HCT116 (cell line): ENCODE measurements at regions not wholly inside any gene's neighbourhood (a gene's known extent, or its start where the extent isn't known, plus 50 kb on each side); places are given as distances from the start of the nearest gene placed in this dataset.

ENCODE experiments used
- ATAC-seq: fragments of 200-7000 bp; cut with Tn5 transposase; 2 replicates; pipeline ENCODE4 v1.9.1; 2020; ENCODE audit warnings: mild to moderate bottlenecking, moderate library complexity
- BruUV-seq: library from RNA; stranded (reverse); fragments of 400-500 nt; replicated peaks from 2 replicates; lab custom pipeline; 2021; lab: Mats Ljungman, UMichigan
- CTCF ChIA-PET: fragments of 300-600 bp; sonication (Branson Sonifier 250); formaldehyde crosslinking; loops from one replicate; lab custom pipeline; 2021; ENCODE audit warnings: antibody characterized with exemption; lab: Charles Lee
- POLR2A ChIA-PET: fragments of 300-600, 350-600 bp; sonication (Branson Sonifier 250); formaldehyde crosslinking; loops from one replicate; lab custom pipeline; 2021; ENCODE audit warnings: antibody characterized with exemption; lab: Charles Lee
- RAD21 ChIA-PET, 2 experiments: fragments of 300-600 bp; sonication (Branson Sonifier 250); formaldehyde crosslinking; loops; one replicate each; lab custom pipeline; 2023; ENCODE audit warnings: low total read pairs in 2 of 2; ENCODE audit not compliant: uncharacterized antibody in 2 of 2, unreplicated experiment in 2 of 2, low non-redundant PET in 1 of 2; lab: Charles Lee
- DNase-seq: peaks from one replicate; pipeline ENCODE4 v3.0.0-alpha.2; 2010; ENCODE audit warnings: low read depth, low spot score
- H2AFZ ChIP-seq: fragments of 200-600 bp; shearing (Covaris generic), sonication (generic); 2 replicates; pipeline ENCODE4 v1.6.1; 2017; ENCODE audit warnings: low read depth, mixed run types, mixed read lengths, antibody characterized with exemption, low read length; ENCODE audit not compliant: poor library complexity, severe bottlenecking
- H3K27ac ChIP-seq: 2 replicates; pipeline ENCODE4 v1.5.1; 2012; ENCODE audit warnings: low read depth, low read length
- H3K27me3 ChIP-seq: fragments of 200-600 bp; sonication (generic); 2 replicates; pipeline ENCODE4 v1.6.1; 2016; ENCODE audit warnings: mixed run types, low read length, mixed read lengths; ENCODE audit not compliant: insufficient read depth
- H3K36me3 ChIP-seq, 2 experiments: fragments of 200-500 bp in 1 of 2; fragments of 200-600 bp in 1 of 2; sonication (Bioruptor generic) in 1 of 2; sonication (generic) in 1 of 2; 2 replicates each; pipeline versions ENCODE4 v1.5.1 to v1.6.1; 2014 to 2016; ENCODE audit warnings: low read length in 2 of 2, inconsistent platforms in 1 of 2, mixed read lengths in 1 of 2, mixed run types in 1 of 2; ENCODE audit not compliant: insufficient read depth in 2 of 2, control insufficient read depth in 1 of 2
- H3K4me1 ChIP-seq, 2 experiments: fragments of 200-600 bp in 1 of 2; sonication (generic) in 1 of 2; 2 replicates each; pipeline versions ENCODE4 v1.5.1 to v1.6.1; 2012 to 2017; ENCODE audit warnings: low read length in 2 of 2, inconsistent platforms in 1 of 2, mild to moderate bottlenecking in 1 of 2, mixed read lengths in 1 of 2, mixed run types in 1 of 2, moderate library complexity in 1 of 2; ENCODE audit not compliant: insufficient read depth in 2 of 2, control insufficient read depth in 1 of 2
- H3K4me2 ChIP-seq: fragments of 200-600 bp; sonication (generic); 2 replicates; pipeline ENCODE4 v1.6.1; 2017; ENCODE audit warnings: mixed run types, low read length, mixed read lengths
- H3K4me3 ChIP-seq, 2 experiments: fragments of 200-600 bp in 1 of 2; sonication (generic) in 1 of 2; replicated peaks in 1 of 2; 2 replicates each; pipeline ENCODE4 v1.5.1; 2011 to 2016; ENCODE audit warnings: low read length in 2 of 2, control low read depth in 1 of 2, low read depth in 1 of 2, mild to moderate bottlenecking in 1 of 2, mixed read lengths in 1 of 2, mixed run types in 1 of 2
- H3K79me2 ChIP-seq: fragments of 200-600 bp; sonication (generic); 2 replicates; pipeline ENCODE4 v1.6.1; 2017; ENCODE audit warnings: mild to moderate bottlenecking, mixed run types, low read length, moderate library complexity, mixed read lengths; ENCODE audit not compliant: insufficient read depth
- H3K9ac ChIP-seq: fragments of 200-600 bp; sonication (generic); 2 replicates; pipeline ENCODE4 v1.6.1; 2016; ENCODE audit warnings: low read length, mixed read lengths
- H3K9me2 ChIP-seq: fragments of 200-600 bp; sonication (generic), shearing (Covaris generic); 2 replicates; pipeline ENCODE4 v1.6.1; 2017; ENCODE audit warnings: mixed run types, mild to moderate bottlenecking, moderate library complexity; ENCODE audit not compliant: insufficient read depth
- H3K9me3 ChIP-seq, 2 experiments: fragments of 200-500 bp in 1 of 2; fragments of 200-600 bp in 1 of 2; sonication (Bioruptor generic) in 1 of 2; sonication (generic) in 1 of 2; 2 replicates each; pipeline ENCODE4 v1.6.1; 2014 to 2017; ENCODE audit warnings: low read length in 2 of 2, mixed read lengths in 2 of 2, inconsistent platforms in 1 of 2, low read depth in 1 of 2, mild to moderate bottlenecking in 1 of 2, mixed run types in 1 of 2, moderate library complexity in 1 of 2; ENCODE audit not compliant: control insufficient read depth in 1 of 2, insufficient read depth in 1 of 2
- H4K20me1 ChIP-seq: fragments of 200-600 bp; sonication (generic), shearing (Covaris generic); 2 replicates; pipeline ENCODE4 v1.6.1; 2017; ENCODE audit warnings: mixed run types, mild to moderate bottlenecking, moderate library complexity; ENCODE audit not compliant: insufficient read depth
- CBX3 ChIP-seq: IDR thresholded peaks from 2 replicates; pipeline ENCODE4 v1.6.1; 2012; ENCODE audit warnings: low read depth
- CEBPB ChIP-seq: IDR thresholded peaks from 2 replicates; pipeline ENCODE4 v1.6.1; 2012; ENCODE audit warnings: low read depth
- EGR1 ChIP-seq: IDR thresholded peaks from 2 replicates; pipeline ENCODE4 v1.6.1; 2012; ENCODE audit warnings: low read depth
- ELF1 ChIP-seq: IDR thresholded peaks from 2 replicates; pipeline ENCODE4 v1.6.1; 2012; ENCODE audit warnings: low read depth, borderline replicate concordance
- EZH2 ChIP-seq: fragments of 200-600 bp; sonication (generic); IDR thresholded peaks from 2 replicates; pipeline ENCODE4 v1.6.1; 2017; ENCODE audit warnings: antibody characterized with exemption, mixed run types
- EZH2phosphoT487 ChIP-seq: fragments of 200-600 bp; IDR thresholded peaks from 2 replicates; pipeline ENCODE4 v1.6.1; 2018; ENCODE audit warnings: antibody characterized with exemption, borderline replicate concordance
- FOSL1 ChIP-seq: IDR thresholded peaks from 2 replicates; pipeline ENCODE4 v1.6.1; 2012; ENCODE audit warnings: low read depth
- POLR2A ChIP-seq: IDR thresholded peaks from 2 replicates; pipeline ENCODE4 v1.7.0; 2011; ENCODE audit warnings: borderline replicate concordance; ENCODE audit not compliant: insufficient read depth, insufficient read length; ENCODE audit errors: extremely low read depth
- POLR2AphosphoS5 ChIP-seq: IDR thresholded peaks from 2 replicates; pipeline ENCODE4 v1.6.1; 2011; ENCODE audit warnings: mild to moderate bottlenecking, low read depth, low read length, moderate library complexity
- RAD21 ChIP-seq: IDR thresholded peaks from 2 replicates; pipeline ENCODE4 v1.6.1; 2012; ENCODE audit warnings: low read depth, mild to moderate bottlenecking
- SIN3A ChIP-seq: IDR thresholded peaks from 2 replicates; pipeline ENCODE4 v1.6.1; 2012; ENCODE audit warnings: low read depth
- SP1 ChIP-seq: IDR thresholded peaks from 2 replicates; pipeline ENCODE4 v1.6.1; 2012; ENCODE audit warnings: low read depth
- TCF7L2 ChIP-seq: IDR thresholded peaks from 2 replicates; pipeline ENCODE4 v1.7.0; 2011; ENCODE audit warnings: borderline replicate concordance, inconsistent platforms; ENCODE audit not compliant: insufficient read depth, insufficient read length; ENCODE audit errors: extremely low read depth
- YY1 ChIP-seq: IDR thresholded peaks from 2 replicates; pipeline ENCODE4 v1.6.1; 2011; ENCODE audit warnings: low read length, low read depth, moderate library complexity, mild to moderate bottlenecking; ENCODE audit not compliant: insufficient replicate concordance; ENCODE audit errors: extremely low read depth
- ZNF274 ChIP-seq: fragments of 200-500 bp; sonication (Bioruptor generic); IDR thresholded peaks from 2 replicates; pipeline ENCODE4 v1.6.1; 2014; ENCODE audit warnings: mild to moderate bottlenecking, low read depth, low read length, inconsistent platforms
- intact Hi-C: fragments of 100-400 bp; cut with micrococcal nuclease; formaldehyde crosslinking; loops from 2 replicates; pipeline ENCODE4 v1.10.0; 2022
- TF ChIP-seq, protein P1 (sequence below): IDR thresholded peaks from 2 replicates; pipeline ENCODE4 v1.6.1; 2012; ENCODE audit warnings: low read depth
- TF ChIP-seq, protein P2 (sequence below): IDR thresholded peaks from 2 replicates; pipeline ENCODE4 v1.6.1; 2012
- TF ChIP-seq, protein P3 (sequence below): IDR thresholded peaks from 2 replicates; pipeline ENCODE4 v1.6.1; 2011; ENCODE audit warnings: mild to moderate bottlenecking, low read length, moderate library complexity; ENCODE audit not compliant: insufficient replicate concordance; ENCODE audit errors: extremely low read depth
- TF ChIP-seq, protein P4 (sequence below): IDR thresholded peaks from 2 replicates; pipeline ENCODE4 v1.6.1; 2012

DNA sequence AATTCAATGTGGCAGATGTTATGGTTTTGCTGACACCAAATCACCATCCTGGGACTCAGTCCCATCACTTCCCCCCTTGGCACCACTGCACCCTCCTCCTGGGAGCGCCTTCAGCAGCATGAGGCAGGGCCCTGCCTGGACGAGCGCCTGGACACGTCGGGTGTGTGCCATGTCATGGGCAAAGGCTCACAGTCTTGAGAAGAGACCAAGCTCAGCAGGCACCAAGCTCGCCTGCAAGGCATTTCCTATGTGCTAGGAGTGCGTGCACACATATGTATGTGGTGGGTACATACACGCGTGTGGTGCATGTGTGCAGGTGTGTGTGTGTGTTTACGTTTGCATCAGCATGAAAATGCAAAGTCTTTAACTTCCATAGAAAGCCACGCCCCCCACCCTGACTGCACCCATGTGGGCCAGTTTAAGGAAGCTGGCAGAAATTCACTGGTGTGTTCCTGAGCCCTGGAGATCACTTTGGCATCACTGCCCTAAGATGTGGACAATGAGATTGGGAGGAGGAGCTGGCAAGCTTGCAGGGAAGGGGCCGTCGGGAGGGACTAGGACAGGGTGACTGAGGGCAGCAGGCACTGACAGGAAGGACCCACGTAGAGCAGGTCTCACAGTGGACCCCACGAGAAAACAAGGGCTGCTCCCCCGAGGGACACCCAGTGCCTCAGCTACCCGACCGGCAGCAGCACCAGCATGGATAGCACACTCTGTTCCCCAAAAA is 169.9 kb upstream of the PPP2R2D start:
- DNase-seq: no peak
- no peak overlapping the region for H3K27ac ChIP-seq
- no peaks in the 10 kb centered on the region for H4K20me1 ChIP-seq
- POLR2A ChIA-PET: no interaction called here
- H3K9me2 ChIP-seq: no peaks in the 10 kb centered on the region
- H3K4me1 ChIP-seq: no peaks in the 10 kb centered on the region
- no peak overlapping the region for H3K4me2 ChIP-seq
- TF ChIP-seq EZH2 (no peak), RAD21 (no peak), EGR1 (no peak), POLR2AphosphoS5 (no peak), POLR2A (no peak), SIN3A (no peak), YY1 (no peak), ZNF274 (no peak), CBX3 (no peak), FOSL1 (no peak), SP1 (no peak), EZH2phosphoT487 (no peak), ELF1 (no peak), CEBPB (no peak), TCF7L2 (no peak)
- TF ChIP-seq, protein P1, sequence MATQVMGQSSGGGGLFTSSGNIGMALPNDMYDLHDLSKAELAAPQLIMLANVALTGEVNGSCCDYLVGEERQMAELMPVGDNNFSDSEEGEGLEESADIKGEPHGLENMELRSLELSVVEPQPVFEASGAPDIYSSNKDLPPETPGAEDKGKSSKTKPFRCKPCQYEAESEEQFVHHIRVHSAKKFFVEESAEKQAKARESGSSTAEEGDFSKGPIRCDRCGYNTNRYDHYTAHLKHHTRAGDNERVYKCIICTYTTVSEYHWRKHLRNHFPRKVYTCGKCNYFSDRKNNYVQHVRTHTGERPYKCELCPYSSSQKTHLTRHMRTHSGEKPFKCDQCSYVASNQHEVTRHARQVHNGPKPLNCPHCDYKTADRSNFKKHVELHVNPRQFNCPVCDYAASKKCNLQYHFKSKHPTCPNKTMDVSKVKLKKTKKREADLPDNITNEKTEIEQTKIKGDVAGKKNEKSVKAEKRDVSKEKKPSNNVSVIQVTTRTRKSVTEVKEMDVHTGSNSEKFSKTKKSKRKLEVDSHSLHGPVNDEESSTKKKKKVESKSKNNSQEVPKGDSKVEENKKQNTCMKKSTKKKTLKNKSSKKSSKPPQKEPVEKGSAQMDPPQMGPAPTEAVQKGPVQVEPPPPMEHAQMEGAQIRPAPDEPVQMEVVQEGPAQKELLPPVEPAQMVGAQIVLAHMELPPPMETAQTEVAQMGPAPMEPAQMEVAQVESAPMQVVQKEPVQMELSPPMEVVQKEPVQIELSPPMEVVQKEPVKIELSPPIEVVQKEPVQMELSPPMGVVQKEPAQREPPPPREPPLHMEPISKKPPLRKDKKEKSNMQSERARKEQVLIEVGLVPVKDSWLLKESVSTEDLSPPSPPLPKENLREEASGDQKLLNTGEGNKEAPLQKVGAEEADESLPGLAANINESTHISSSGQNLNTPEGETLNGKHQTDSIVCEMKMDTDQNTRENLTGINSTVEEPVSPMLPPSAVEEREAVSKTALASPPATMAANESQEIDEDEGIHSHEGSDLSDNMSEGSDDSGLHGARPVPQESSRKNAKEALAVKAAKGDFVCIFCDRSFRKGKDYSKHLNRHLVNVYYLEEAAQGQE: no peak
- TF ChIP-seq, protein P2, sequence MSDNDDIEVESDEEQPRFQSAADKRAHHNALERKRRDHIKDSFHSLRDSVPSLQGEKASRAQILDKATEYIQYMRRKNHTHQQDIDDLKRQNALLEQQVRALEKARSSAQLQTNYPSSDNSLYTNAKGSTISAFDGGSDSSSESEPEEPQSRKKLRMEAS: no peak
- TF ChIP-seq, protein P3, sequence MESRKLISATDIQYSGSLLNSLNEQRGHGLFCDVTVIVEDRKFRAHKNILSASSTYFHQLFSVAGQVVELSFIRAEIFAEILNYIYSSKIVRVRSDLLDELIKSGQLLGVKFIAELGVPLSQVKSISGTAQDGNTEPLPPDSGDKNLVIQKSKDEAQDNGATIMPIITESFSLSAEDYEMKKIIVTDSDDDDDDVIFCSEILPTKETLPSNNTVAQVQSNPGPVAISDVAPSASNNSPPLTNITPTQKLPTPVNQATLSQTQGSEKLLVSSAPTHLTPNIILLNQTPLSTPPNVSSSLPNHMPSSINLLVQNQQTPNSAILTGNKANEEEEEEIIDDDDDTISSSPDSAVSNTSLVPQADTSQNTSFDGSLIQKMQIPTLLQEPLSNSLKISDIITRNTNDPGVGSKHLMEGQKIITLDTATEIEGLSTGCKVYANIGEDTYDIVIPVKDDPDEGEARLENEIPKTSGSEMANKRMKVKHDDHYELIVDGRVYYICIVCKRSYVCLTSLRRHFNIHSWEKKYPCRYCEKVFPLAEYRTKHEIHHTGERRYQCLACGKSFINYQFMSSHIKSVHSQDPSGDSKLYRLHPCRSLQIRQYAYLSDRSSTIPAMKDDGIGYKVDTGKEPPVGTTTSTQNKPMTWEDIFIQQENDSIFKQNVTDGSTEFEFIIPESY: no peak
- TF ChIP-seq, protein P4, sequence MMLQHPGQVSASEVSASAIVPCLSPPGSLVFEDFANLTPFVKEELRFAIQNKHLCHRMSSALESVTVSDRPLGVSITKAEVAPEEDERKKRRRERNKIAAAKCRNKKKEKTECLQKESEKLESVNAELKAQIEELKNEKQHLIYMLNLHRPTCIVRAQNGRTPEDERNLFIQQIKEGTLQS: no peak
- TF ChIP-seq, all 23 proteins: peak for 0
- no TSS peak for BruUV-seq
- Histone ChIP-seq H3K27me3 (no peaks in the 10 kb centered on the region), H3K36me3 (no peaks in the 10 kb centered on the region), H2AFZ (no peak overlapping the region), H3K9ac (no peak overlapping the region), H3K9me3 (no peaks in the 10 kb centered on the region), H3K79me2 (no peaks in the 10 kb centered on the region), H3K4me3 (no peak overlapping the region)
- CTCF ChIA-PET: no interaction called here
- RAD21 ChIA-PET: no interaction called here
- ATAC-seq: no peak
- intact Hi-C loops: no loop called here
